BLaER1 (cell line): ENCODE measurements at regions not wholly inside any gene's neighbourhood (a gene's known extent, or its start where the extent isn't known, plus 50 kb on each side); places are given as distances from the start of the nearest gene placed in this dataset.

Experiments used
- H3K27ac ChIP-seq: shearing (Covaris generic); formaldehyde crosslinking; 2 replicates; pipeline ENCODE4 v1.8.1; 2022
- H3K27me3 ChIP-seq: shearing (Covaris generic); formaldehyde crosslinking; 2 replicates; pipeline ENCODE4 v1.8.1; 2022
- H3K36me3 ChIP-seq: shearing (Covaris generic); formaldehyde crosslinking; 2 replicates; pipeline ENCODE4 v1.8.1; 2022
- H3K4me1 ChIP-seq: shearing (Covaris generic); formaldehyde crosslinking; 2 replicates; pipeline ENCODE4 v1.8.1; 2022
- H3K4me2 ChIP-seq: shearing (Covaris generic); formaldehyde crosslinking; 2 replicates; pipeline ENCODE4 v1.8.1; 2022
- H3K4me3 ChIP-seq: shearing (Covaris generic); formaldehyde crosslinking; 2 replicates; pipeline ENCODE4 v1.8.1; 2022
- H3K9ac ChIP-seq: shearing (Covaris generic); formaldehyde crosslinking; 2 replicates; pipeline ENCODE4 v1.8.1; 2022
- H3K9me3 ChIP-seq: shearing (Covaris generic); formaldehyde crosslinking; 2 replicates; pipeline ENCODE4 v1.8.1; 2022
- H4K20me1 ChIP-seq: shearing (Covaris generic); formaldehyde crosslinking; 2 replicates; pipeline ENCODE4 v1.8.1; 2022
- Cebpa-rat ChIP-seq: shearing (Covaris generic); IDR thresholded peaks from 2 replicates; pipeline ENCODE4 v1.8.1; 2022

DNA sequence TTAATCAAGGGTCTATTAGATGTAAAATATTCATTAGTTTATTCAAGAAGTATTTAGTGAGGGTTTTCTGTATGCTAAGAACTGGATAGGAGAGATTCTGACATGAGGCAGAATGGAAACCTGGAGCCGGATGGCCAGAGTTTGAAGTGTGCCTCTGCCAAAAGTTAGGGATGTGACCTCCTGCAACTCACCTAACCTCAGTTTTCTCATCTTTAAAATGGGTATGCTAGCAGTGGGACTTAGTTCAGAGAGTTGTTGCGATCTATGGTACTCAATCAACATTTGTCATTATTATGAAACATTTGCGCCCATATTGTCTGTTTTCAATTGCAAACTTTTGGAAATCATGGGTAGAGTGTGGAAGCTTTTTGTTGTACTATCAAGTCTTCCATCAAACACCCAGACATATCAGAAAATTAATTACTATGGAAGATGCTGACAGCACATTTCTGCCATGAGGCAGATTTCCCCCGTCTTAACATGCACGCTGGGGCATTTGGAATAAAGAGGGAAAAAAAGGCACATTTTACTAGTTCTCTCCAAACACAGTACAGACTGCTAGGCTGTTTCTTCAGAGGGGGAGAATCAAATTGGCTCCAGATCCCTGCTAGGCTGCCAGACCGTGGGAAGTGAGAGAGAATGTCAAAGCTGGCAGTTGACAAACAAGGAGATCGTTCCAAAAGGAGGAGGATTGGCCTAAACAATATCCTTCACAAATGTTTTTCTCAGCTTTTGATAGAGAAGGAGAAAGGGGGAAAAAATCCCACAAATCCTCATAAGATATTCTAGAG is 205.3 kb upstream of the TSHZ2 start:
- Histone ChIP-seq H3K4me3 (no peak overlapping the region), H3K36me3 (no peaks in the 10 kb centered on the region), H3K4me1 (no peaks in the 10 kb centered on the region), H3K27me3 (no peaks in the 10 kb centered on the region), H3K9ac (no peak overlapping the region), H3K27ac (no peak overlapping the region), H4K20me1 (no peaks in the 10 kb centered on the region), H3K4me2 (no peak overlapping the region), H3K9me3 (no peaks in the 10 kb centered on the region)
- no peak for TF ChIP-seq Cebpa-rat

DNA sequence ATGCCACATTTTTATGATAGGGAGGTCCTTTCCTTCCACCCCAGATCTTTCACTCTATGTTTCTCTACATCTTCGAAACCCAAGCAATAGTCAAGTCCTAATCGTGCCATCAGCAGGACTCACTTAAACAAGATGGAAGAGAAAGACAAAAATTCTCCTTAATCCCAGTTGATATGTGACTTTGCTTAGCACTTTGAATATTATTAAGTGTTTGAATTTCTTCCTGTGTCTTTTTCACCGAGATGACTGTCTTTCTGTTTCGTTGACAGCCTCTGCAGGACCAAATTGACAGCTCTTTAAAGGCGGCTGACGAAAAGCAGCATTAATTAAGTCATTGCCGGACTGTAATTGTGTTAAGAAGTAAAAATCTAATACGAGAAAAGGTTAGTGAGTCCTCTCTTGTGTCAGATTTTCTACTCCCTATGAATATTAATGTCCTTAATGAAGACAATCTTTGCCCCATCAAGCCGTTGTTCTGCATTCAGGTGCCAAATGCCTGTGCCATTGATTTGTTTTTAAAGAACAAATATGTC is 208.8 kb upstream of the TSHZ2 start:
- Histone ChIP-seq H3K27me3 (no peaks in the 10 kb centered on the region), H3K36me3 (no peaks in the 10 kb centered on the region), H3K4me2 (no peak overlapping the region), H3K4me1 (no peaks in the 10 kb centered on the region), H3K4me3 (no peak overlapping the region), H4K20me1 (no peaks in the 10 kb centered on the region), H3K9me3 (peaks cover 7% of the 10 kb centered on the region), H3K9ac (no peak overlapping the region), H3K27ac (no peak overlapping the region)
- TF ChIP-seq Cebpa-rat: no peak

DNA sequence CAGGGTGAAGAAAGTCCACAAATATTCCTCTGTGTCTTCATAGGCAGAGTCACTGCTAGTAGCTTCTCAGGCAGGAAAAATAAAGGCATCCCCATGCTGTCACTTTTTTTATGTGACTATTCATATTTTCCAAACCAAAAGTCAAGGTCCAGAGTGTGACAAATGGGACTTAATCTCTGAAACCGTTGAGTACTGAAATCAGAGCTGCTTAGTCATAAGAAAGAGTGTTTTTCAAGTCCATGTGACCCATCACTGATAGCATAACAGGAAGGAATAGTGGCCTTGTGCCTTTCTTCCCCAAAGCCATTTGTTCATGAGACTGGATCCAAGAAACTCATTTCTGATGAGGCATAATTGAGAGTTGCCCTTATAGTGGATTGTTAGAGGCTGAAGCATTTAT is 210.3 kb upstream of the TSHZ2 start:
- Histone ChIP-seq H3K4me3 (no peak overlapping the region), H3K9ac (no peak overlapping the region), H3K27ac (no peak overlapping the region), H3K9me3 (peaks cover 7% of the 10 kb centered on the region), H3K27me3 (no peaks in the 10 kb centered on the region), H3K4me1 (no peaks in the 10 kb centered on the region), H4K20me1 (no peaks in the 10 kb centered on the region), H3K4me2 (no peak overlapping the region), H3K36me3 (no peaks in the 10 kb centered on the region)
- no peak for TF ChIP-seq Cebpa-rat

DNA sequence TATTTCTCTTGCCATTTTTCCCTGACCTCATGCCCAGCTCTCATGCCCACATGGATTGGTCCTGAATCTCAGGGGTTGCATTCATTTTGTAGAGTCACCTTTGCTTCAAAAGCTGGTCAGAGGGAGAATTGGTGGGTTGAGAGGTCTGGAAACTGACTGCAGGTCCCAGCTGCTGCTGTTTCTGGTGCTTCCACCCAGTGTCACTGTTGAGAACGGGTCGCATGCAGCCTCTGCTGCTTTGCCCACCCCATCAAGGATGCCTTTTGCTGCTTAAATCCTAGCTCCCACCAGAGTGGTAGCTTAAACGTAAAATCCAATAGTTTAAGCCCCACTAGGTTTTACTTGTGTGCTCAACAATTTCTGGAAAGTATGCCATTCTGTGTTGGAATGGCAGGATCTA is 211.4 kb upstream of the TSHZ2 start:
- Histone ChIP-seq H3K9ac (no peak overlapping the region), H3K36me3 (no peaks in the 10 kb centered on the region), H4K20me1 (no peaks in the 10 kb centered on the region)

DNA sequence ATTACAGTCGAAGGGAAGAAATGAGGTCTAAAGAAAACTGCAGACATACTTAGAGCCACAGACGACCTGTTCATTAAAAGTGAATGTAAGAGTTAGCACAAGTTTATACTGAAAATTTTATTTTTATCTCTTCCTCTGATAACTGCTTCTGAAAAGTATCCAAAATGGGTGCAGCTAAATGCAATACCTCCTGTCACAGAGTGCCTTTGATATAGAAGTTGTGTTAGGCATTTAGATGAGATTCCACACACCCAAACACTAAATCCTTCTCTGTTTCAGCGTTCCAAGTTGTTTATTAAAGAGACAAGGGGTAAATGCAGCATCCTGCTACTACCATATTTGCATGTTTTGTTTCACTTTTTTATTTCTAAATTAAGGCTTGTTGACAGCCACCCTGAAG is 214.7 kb upstream of the TSHZ2 start:
- no peaks in the 10 kb centered on the region for H4K20me1 ChIP-seq
- H3K4me2 ChIP-seq: no peak overlapping the region
- no peak for TF ChIP-seq Cebpa-rat
- H3K36me3 ChIP-seq: no peaks in the 10 kb centered on the region
- H3K9me3 ChIP-seq: peaks cover 7% of the 10 kb centered on the region
- H3K27me3 ChIP-seq: no peaks in the 10 kb centered on the region
- H3K4me3 ChIP-seq: no peak overlapping the region
- H3K4me1 ChIP-seq: no peaks in the 10 kb centered on the region
- H3K9ac ChIP-seq: no peak overlapping the region
- no peak overlapping the region for H3K27ac ChIP-seq

More for the DNA sequence above, 211.4 kb upstream of the TSHZ2 start:
- no peak for TF ChIP-seq Cebpa-rat
- Histone ChIP-seq H3K4me2 (no peak overlapping the region), H3K27ac (no peak overlapping the region), H3K27me3 (no peaks in the 10 kb centered on the region), H3K4me1 (no peaks in the 10 kb centered on the region), H3K4me3 (no peak overlapping the region), H3K9me3 (peaks cover 7% of the 10 kb centered on the region)

DNA sequence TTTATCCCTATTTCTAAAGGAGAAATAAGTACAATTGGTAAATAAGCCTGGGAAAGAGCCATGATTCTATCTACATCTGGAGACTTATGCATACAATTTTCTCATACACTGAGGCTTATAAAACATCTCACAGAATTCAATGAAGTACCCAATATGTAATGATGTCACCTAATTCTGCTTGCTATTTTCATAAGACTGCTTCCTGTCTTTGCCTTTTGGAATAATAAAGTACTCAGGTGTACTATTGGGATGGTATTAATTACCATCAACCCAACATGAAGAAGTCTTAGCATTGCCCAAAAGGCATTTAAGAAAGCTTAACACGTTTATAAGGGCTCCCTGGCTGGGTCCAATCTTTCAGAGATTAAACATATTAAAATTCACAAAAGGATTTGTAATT is 216.4 kb upstream of the TSHZ2 start:
- Histone ChIP-seq H3K9ac (no peak overlapping the region), H3K4me3 (no peak overlapping the region), H4K20me1 (no peaks in the 10 kb centered on the region), H3K27ac (no peak overlapping the region), H3K4me1 (no peaks in the 10 kb centered on the region), H3K36me3 (no peaks in the 10 kb centered on the region), H3K27me3 (no peaks in the 10 kb centered on the region), H3K4me2 (no peak overlapping the region), H3K9me3 (peaks cover 1% of the 10 kb centered on the region)
- no peak for TF ChIP-seq Cebpa-rat

DNA sequence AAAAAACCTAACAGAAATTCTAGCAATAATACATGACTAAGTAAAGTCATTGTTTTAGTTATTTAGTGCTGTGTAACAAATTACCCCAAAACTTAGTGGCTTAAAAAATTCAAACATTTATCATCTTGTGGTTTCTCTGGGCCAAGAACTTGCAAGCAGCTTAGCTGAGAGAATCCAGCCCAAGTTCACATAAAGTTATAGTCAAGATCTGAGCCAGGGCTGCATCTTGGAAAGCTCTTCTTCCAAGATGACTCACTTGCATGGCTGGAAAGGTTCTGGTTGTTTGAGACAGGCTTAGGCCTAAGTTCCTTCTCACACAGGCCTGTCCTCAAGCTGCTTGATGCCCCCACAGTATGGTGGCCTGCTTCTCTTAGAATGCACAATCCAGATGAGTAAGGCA is 217.8 kb upstream of the TSHZ2 start:
- Histone ChIP-seq H3K4me3 (no peak overlapping the region), H4K20me1 (no peaks in the 10 kb centered on the region), H3K9me3 (no peaks in the 10 kb centered on the region), H3K36me3 (no peaks in the 10 kb centered on the region), H3K27me3 (no peaks in the 10 kb centered on the region), H3K9ac (no peak overlapping the region), H3K4me1 (no peaks in the 10 kb centered on the region), H3K4me2 (no peak overlapping the region), H3K27ac (no peak overlapping the region)
- no peak for TF ChIP-seq Cebpa-rat

DNA sequence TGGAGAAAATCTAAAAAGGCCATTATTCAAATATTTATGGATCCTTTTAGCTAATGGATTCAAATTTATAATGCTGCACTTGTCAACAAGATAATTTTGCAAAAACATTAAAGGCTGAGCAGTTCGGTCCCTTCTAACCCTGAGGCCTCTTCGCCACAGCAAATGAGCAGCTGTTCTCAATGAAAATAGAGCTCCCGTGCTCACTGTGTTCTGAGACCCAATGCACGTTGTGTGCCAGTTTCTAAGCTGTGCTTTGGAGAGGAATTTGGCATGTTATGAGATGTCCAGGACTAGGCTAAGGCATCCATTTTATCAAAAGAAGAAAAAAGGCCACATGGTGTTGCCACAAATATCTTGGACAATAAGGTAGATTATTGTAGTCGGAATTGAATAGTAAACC is 220.1 kb upstream of the TSHZ2 start:
- no peak for TF ChIP-seq Cebpa-rat
- Histone ChIP-seq H3K36me3 (no peaks in the 10 kb centered on the region), H3K4me3 (no peak overlapping the region)

DNA sequence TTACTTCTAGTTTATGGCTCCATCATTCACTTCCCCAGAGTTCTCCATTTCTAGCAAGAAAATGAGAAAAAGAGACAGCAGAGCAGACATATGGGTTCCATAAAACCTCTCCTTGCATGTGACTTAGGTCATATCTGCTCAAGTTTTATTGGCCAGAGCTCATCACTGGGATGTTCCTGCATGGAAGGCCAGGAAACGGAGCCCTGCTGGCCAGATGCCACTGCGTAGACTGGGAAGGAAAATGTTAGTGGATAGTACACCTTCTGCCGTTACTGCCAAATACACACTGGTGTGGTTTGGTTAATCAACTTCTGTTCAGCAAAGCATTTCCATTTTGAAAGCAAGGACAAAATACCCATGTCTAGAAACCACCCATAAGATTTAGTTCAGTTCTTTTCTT is 220.6 kb upstream of the TSHZ2 start:
- no peak for TF ChIP-seq Cebpa-rat
- Histone ChIP-seq H3K27me3 (no peaks in the 10 kb centered on the region), H3K4me3 (no peak overlapping the region), H3K4me1 (no peaks in the 10 kb centered on the region), H3K9me3 (no peaks in the 10 kb centered on the region), H3K36me3 (no peaks in the 10 kb centered on the region), H3K4me2 (no peak overlapping the region), H3K27ac (no peak overlapping the region), H4K20me1 (no peaks in the 10 kb centered on the region), H3K9ac (no peak overlapping the region)

More for the DNA sequence above, 220.1 kb upstream of the TSHZ2 start:
- Histone ChIP-seq H3K4me1 (no peaks in the 10 kb centered on the region), H3K4me2 (no peak overlapping the region), H3K9ac (no peak overlapping the region), H3K9me3 (no peaks in the 10 kb centered on the region), H3K27me3 (no peaks in the 10 kb centered on the region), H3K27ac (no peak overlapping the region), H4K20me1 (no peaks in the 10 kb centered on the region)

DNA sequence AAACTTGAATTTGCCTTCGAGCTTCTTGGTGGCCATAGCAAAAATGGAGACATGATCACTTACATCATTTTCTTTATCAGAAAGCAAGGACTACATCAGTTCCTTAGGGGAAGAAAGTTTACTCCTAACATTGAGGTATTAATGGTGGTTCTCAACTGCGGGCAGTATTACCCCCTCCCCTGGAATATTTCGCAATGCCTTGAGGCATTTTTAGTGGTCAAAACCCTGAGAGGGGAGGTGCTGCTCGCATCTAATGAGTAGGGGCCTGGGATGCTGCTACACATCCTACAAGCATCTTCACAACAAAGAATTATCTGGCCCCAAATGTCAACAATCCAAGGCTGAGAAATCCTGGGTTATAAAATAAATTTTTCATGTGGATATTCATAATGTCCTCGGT is 222.2 kb upstream of the TSHZ2 start:
- no peaks in the 10 kb centered on the region for H3K36me3 ChIP-seq
- H3K27ac ChIP-seq: no peak overlapping the region
- H4K20me1 ChIP-seq: no peaks in the 10 kb centered on the region
- H3K9ac ChIP-seq: no peak overlapping the region
- H3K4me3 ChIP-seq: no peak overlapping the region
- H3K4me1 ChIP-seq: no peaks in the 10 kb centered on the region
- H3K9me3 ChIP-seq: no peaks in the 10 kb centered on the region
- H3K4me2 ChIP-seq: no peak overlapping the region
- H3K27me3 ChIP-seq: no peaks in the 10 kb centered on the region
- peak; percentile 61 for TF ChIP-seq Cebpa-rat

DNA sequence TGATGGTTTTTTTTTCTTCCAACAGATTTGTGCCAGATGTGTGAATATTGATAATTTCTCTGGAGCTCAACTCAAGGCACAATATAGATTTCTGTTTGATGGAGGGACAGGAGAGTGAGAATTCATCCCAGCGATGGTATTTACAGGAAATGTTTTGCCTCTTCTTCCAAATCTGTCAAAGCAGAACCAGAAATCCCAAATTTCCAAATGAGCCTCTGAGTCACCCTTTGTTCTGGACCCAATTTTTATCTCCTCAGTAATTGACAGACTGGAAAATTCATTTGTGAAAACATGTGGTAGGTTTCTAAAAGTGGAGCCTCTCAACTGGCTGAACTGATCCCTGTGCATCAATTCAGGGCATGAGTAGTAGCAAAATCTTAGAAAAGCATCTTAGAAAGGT is 223.2 kb upstream of the TSHZ2 start:
- TF ChIP-seq Cebpa-rat: no peak
- Histone ChIP-seq H3K9ac (no peak overlapping the region), H3K4me1 (no peaks in the 10 kb centered on the region), H3K27me3 (no peaks in the 10 kb centered on the region), H3K4me3 (no peak overlapping the region), H3K4me2 (no peak overlapping the region), H3K9me3 (no peaks in the 10 kb centered on the region), H4K20me1 (no peaks in the 10 kb centered on the region), H3K27ac (no peak overlapping the region), H3K36me3 (no peaks in the 10 kb centered on the region)
